Pancreas (tissue), 10 donors: ENCODE measurements at regions not wholly inside any gene's neighbourhood (a gene's known extent, or its start where the extent isn't known, plus 50 kb on each side); places are given as distances from the start of the nearest gene placed in this dataset.
"Not testable (repeated sequence)": the region's sequence is repeated elsewhere in the genome, so short reads cannot be mapped to it uniquely, and the experiment has no call there.

Experiments
- ATAC-seq, 4 donors: fragments of 200-7000 bp; cut with Tn5 transposase; one replicate each; pipeline versions ENCODE4 v1.8.0 to v1.9.1; 2020; ENCODE audit warnings: mild to moderate bottlenecking in 4 of 4, moderate library complexity in 4 of 4
- DNase-seq, 6 donors: peaks; one replicate each; pipeline ENCODE4 v3.0.0-alpha.2; 2020
- FAIRE-seq: peaks from 2 replicates; lab custom pipeline; 2012; peaks lifted over from hg19 to GRCh38; lab: Jason Lieb, UNC
- H3K27ac ChIP-seq, 4 donors: fragments of 200-600 bp; sonication (generic); 1 replicate in 3 of 4; 2 replicates in 1 of 4; pipeline versions ENCODE4 v1.5.0 to v1.8.0; 2020
- H3K27me3 ChIP-seq, 4 donors: fragments of 200-600 bp; one replicate each; pipeline ENCODE4 v1.8.0; 2021
- H3K36me3 ChIP-seq, 3 donors: fragments of 200-600 bp; sonication (generic) in 1 of 3; one replicate each; pipeline versions ENCODE4 v1.5.0 to v1.8.0; 2020 to 2021
- H3K4me1 ChIP-seq, 3 donors: fragments of 200-600 bp; one replicate each; pipeline ENCODE4 v1.8.0; 2021
- H3K4me3 ChIP-seq, 4 donors: fragments of 200-600 bp; sonication (generic) in 2 of 4; one replicate each; pipeline versions ENCODE4 v1.5.0 to v1.8.0; 2020 to 2021
- H3K9me3 ChIP-seq, 4 donors: fragments of 200-600 bp; one replicate each; pipeline ENCODE4 v1.8.0; 2021
- CTCF ChIP-seq, 4 donors: fragments of 200-600 bp; sonication (generic) in 3 of 4; IDR thresholded peaks; one replicate each; pipeline versions ENCODE4 v1.5.0 to v1.8.0; 2021; ENCODE audit warnings: antibody characterized with exemption in 4 of 4
- WGBS, 2 donors: extraction: QIAGEN DNeasy Blood & Tissue Kit; methylation state at CpG; one replicate each; pipeline ENCODE4 v1.1.7; 2013; 5-methylcytosine and 5-hydroxymethylcytosine counted together
- intact Hi-C, 3 donors: fragments of 100-400 bp; cut with DNase I; formaldehyde crosslinking; loops; one replicate each; pipeline versions ENCODE4 v1.11.1 to v1.14.2; 2022
- donor health status: healthy with polysubstance abuse.
- donor health status: DM: no; HTN: no; CAD: no; lungs with moderate emphysema.
- donor health status: DM: no; HTN: no; CAD: no.
- donor health status: control.
- donor health status: control.
- donor health status: Bipolar disorder and iron deficiency.
- donor health status: DM: yes; HTN: yes; CAD: no.
- donor health status: DM: no; HTN: no; CAD: no.
- donor health status: DM: no; HTN: no; CAD: no.
- donor health status: DM: yes; HTN: yes; CAD: no.

GRCh38 chr12:5276327-5276880, 155.5 kb upstream of the NTF3 start:
- H3K4me3 ChIP-seq, result no peak overlapping the region
- H3K27me3 ChIP-seq, result no peaks in the 10 kb centered on the region
- FAIRE-seq (no peak), ATAC-seq (no peak), DNase-seq (no peak)
- WGBS, 2 donors, result 71 to 80% methylated on average over 4 of the region's 4 CpGs
- no peak overlapping the region for H3K27ac ChIP-seq
- no peaks in the 10 kb centered on the region for H3K4me1 ChIP-seq
- TF ChIP-seq CTCF (IDR thresholded peaks at IDR 0.05), result no peak
- H3K36me3 ChIP-seq, result no peaks in the 10 kb centered on the region
- intact Hi-C loops, result no loop called here
- no peaks in the 10 kb centered on the region for H3K9me3 ChIP-seq

GRCh38 chr12:5280086-5280485, 151.8 kb upstream of the NTF3 start:
- Histone ChIP-seq H3K36me3 (no peaks in the 10 kb centered on the region), H3K4me3 (no peak overlapping the region), H3K9me3 (no peaks in the 10 kb centered on the region), H3K27me3 (peaks cover 0 to 11% (median 0%) of the 10 kb centered on the region in 4 donors), H3K27ac (no peak overlapping the region), H3K4me1 (no peaks in the 10 kb centered on the region)
- intact Hi-C loops, result no loop called here
- 85 to 94% methylated on average over 5 of the region's 5 CpGs for WGBS, 2 donors
- TF ChIP-seq CTCF (IDR thresholded peaks at IDR 0.05), result no peak
- no peak for FAIRE-seq
- DNase-seq, result no peak
- no peak for ATAC-seq

GRCh38 chr12:5290368-5290767, 141.5 kb upstream of the NTF3 start:
- FAIRE-seq, H3K36me3 ChIP-seq, DNase-seq, H3K4me3 ChIP-seq, ATAC-seq, H3K9me3 ChIP-seq, H3K27ac ChIP-seq, H3K4me1 ChIP-seq, H3K27me3 ChIP-seq, intact Hi-C loops: not testable (repeated sequence)
- WGBS, 2 donors, result 64 to 90% methylated on average over 12 to 21 of the region's 21 CpGs

GRCh38 chr12:5292651-5293050, 139.3 kb upstream of the NTF3 start:
- DNase-seq (no peak), ATAC-seq (no peak), FAIRE-seq (no peak)
- no peaks in the 10 kb centered on the region for H3K9me3 ChIP-seq
- no peak for TF ChIP-seq CTCF (IDR thresholded peaks at IDR 0.05)
- H3K4me1 ChIP-seq, result no peaks in the 10 kb centered on the region
- intact Hi-C loops, result no loop called here
- H3K36me3 ChIP-seq, result no peaks in the 10 kb centered on the region
- H3K27ac ChIP-seq, result no peak overlapping the region
- H3K4me3 ChIP-seq, result no peak overlapping the region
- H3K27me3 ChIP-seq, result no peaks in the 10 kb centered on the region
- 60 to 74% methylated on average over 5 of the region's 5 CpGs for WGBS, 2 donors

- H3K4me1 ChIP-seq, result no peaks in the 10 kb centered on the region
- ATAC-seq, result no peak
- no peak for TF ChIP-seq CTCF (IDR thresholded peaks at IDR 0.05)
- H3K27me3 ChIP-seq, result no peaks in the 10 kb centered on the region
- FAIRE-seq, result no peak
- H3K27ac ChIP-seq, result no peak overlapping the region
- no peaks in the 10 kb centered on the region for H3K36me3 ChIP-seq
- DNase-seq, result no peak
- H3K9me3 ChIP-seq, result no peaks in the 10 kb centered on the region
- intact Hi-C loops, result no loop called here
- 43 to 73% methylated on average over 2 of the region's 2 CpGs for WGBS, 2 donors
- H3K4me3 ChIP-seq, result no peak overlapping the region
Measured at GRCh38 chr12:5293773-5294172, 138.1 kb upstream of the NTF3 start.
